Calu3 (cell line): ENCODE measurements at regions not wholly inside any gene's neighbourhood (a gene's known extent, or its start where the extent isn't known, plus 50 kb on each side); places are given as distances from the start of the nearest gene placed in this dataset.

Experiments used
- BruUV-seq: library from RNA; stranded (reverse); fragments of 400-500 nt; replicated peaks from 2 replicates; lab custom pipeline; 2021; lab: Mats Ljungman, UMichigan
- CTCF ChIA-PET: fragments of 300-600 bp; sonication (Branson Sonifier 250); formaldehyde crosslinking; loops from one replicate; lab custom pipeline; 2022; ENCODE audit warnings: antibody characterized with exemption; lab: Charles Lee
- DNase-seq: peaks from one replicate; pipeline ENCODE4 v3.0.0; 2022
- H3K27ac Mint-ChIP-seq: one replicate; pipeline ENCODE4 v1.8.0; 2022; ENCODE audit warnings: mixed read lengths; ENCODE audit not compliant: unreplicated experiment
- H3K27me3 Mint-ChIP-seq: one replicate; pipeline ENCODE4 v1.8.0; 2022; ENCODE audit warnings: mixed read lengths; ENCODE audit not compliant: unreplicated experiment
- H3K36me3 Mint-ChIP-seq: one replicate; pipeline ENCODE4 v1.8.0; 2022; ENCODE audit warnings: mild to moderate bottlenecking, moderate library complexity, mixed read lengths; ENCODE audit not compliant: insufficient read depth, unreplicated experiment
- H3K4me1 Mint-ChIP-seq: one replicate; pipeline ENCODE4 v1.8.0; 2022; ENCODE audit warnings: mild to moderate bottlenecking, low read depth, mixed read lengths; ENCODE audit not compliant: unreplicated experiment
- H3K4me3 Mint-ChIP-seq: one replicate; pipeline ENCODE4 v1.8.0; 2022; ENCODE audit warnings: mild to moderate bottlenecking, low read depth, moderate library complexity, mixed read lengths; ENCODE audit not compliant: unreplicated experiment
- H3K9me3 Mint-ChIP-seq: one replicate; pipeline ENCODE4 v1.8.0; 2022; ENCODE audit warnings: low read depth, mixed read lengths; ENCODE audit not compliant: unreplicated experiment
- intact Hi-C: fragments of 100-400 bp; cut with micrococcal nuclease; formaldehyde crosslinking; loops from one replicate; pipeline ENCODE4 v1.10.0; 2022; ENCODE audit not compliant: unreplicated experiment
- TF ChIP-seq, protein P1 (sequence below): fragments of 200-600 bp; IDR thresholded peaks from one replicate; pipeline ENCODE4 v1.8.0; 2022; ENCODE audit warnings: antibody characterized with exemption; ENCODE audit not compliant: unreplicated experiment

DNA sequence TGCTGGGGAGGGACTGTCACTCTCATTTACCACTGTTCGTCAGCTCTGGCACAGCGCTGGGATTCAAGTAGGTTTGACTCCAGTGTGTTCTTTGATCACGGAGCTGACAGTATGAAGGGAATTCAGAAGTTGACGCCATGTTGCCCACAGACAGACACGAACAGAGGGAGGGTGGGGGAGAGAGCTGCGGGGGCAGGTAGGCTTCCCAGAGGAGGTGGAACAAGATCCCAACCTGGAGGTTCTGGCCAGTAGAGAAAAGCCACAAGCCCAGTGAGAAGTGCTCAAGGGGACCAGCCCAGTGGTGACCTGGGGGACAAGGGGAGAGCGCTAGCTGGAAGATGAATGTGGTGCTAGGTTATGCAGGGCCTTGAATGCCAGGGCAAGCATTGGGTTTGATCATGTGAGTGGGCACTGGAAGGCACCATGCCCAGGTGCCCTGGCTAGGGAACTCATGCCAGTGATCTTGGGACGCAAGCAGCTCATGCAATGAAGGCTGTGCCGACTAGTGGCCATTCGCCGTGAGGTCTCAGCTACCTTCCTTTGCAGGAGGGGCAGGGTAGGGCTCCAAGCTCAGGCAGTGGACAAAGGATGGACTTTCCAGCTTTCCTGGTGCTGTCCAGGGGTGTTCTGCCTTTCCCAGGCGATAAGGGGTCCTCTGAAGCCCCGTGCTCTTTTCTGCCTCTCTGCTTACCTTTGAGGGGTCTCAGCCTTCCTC is 50.4 kb upstream of the APCDD1L start:
- H3K9me3 Mint-ChIP-seq, result no peaks in the 10 kb centered on the region
- peaks cover 87% of the 10 kb centered on the region for H3K27me3 Mint-ChIP-seq
- no peak for DNase-seq
- TF ChIP-seq, protein P1, sequence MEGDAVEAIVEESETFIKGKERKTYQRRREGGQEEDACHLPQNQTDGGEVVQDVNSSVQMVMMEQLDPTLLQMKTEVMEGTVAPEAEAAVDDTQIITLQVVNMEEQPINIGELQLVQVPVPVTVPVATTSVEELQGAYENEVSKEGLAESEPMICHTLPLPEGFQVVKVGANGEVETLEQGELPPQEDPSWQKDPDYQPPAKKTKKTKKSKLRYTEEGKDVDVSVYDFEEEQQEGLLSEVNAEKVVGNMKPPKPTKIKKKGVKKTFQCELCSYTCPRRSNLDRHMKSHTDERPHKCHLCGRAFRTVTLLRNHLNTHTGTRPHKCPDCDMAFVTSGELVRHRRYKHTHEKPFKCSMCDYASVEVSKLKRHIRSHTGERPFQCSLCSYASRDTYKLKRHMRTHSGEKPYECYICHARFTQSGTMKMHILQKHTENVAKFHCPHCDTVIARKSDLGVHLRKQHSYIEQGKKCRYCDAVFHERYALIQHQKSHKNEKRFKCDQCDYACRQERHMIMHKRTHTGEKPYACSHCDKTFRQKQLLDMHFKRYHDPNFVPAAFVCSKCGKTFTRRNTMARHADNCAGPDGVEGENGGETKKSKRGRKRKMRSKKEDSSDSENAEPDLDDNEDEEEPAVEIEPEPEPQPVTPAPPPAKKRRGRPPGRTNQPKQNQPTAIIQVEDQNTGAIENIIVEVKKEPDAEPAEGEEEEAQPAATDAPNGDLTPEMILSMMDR, result no peak
- H3K4me1 Mint-ChIP-seq, result no peaks in the 10 kb centered on the region
- H3K27ac Mint-ChIP-seq, result no peak overlapping the region
- no peaks in the 10 kb centered on the region for H3K36me3 Mint-ChIP-seq
- H3K4me3 Mint-ChIP-seq, result no peak overlapping the region
- intact Hi-C loops, result no loop called here
- no TSS peak for BruUV-seq
- CTCF ChIA-PET, result no interaction called here
